H9 (cell line): ENCODE measurements at regions not wholly inside any gene's neighbourhood (a gene's known extent, or its start where the extent isn't known, plus 50 kb on each side); places are given as distances from the start of the nearest gene placed in this dataset.

Experiments used
- DNase-seq: peaks from one replicate; pipeline ENCODE4 v3.0.0-alpha.2; 2017
- H2AFZ ChIP-seq: one replicate; pipeline ENCODE4 v1.6.1; 2013; ENCODE audit warnings: mild to moderate bottlenecking, low read length, control low read depth, moderate library complexity
- H2AK5ac ChIP-seq: 2 replicates; pipeline ENCODE4 v1.6.1; 2013; ENCODE audit warnings: low read length, control low read depth, mixed read lengths; ENCODE audit not compliant: insufficient read length
- H2BK120ac ChIP-seq: one replicate; pipeline ENCODE4 v1.6.1; 2013; ENCODE audit warnings: low read depth, mild to moderate bottlenecking, low read length, control low read depth, inconsistent platforms; ENCODE audit not compliant: poor library complexity, severe bottlenecking
- H2BK12ac ChIP-seq: 2 replicates; pipeline ENCODE4 v1.6.1; 2013; ENCODE audit warnings: low read length, control low read depth, mixed read lengths, low read depth; ENCODE audit not compliant: insufficient read length
- H2BK15ac ChIP-seq: 2 replicates; pipeline ENCODE4 v1.6.1; 2013; ENCODE audit warnings: low read depth, low read length, control low read depth
- H2BK20ac ChIP-seq: one replicate; pipeline ENCODE4 v1.6.1; 2013; ENCODE audit warnings: low read depth, mild to moderate bottlenecking, low read length, control low read depth, inconsistent platforms; ENCODE audit not compliant: poor library complexity, severe bottlenecking
- H2BK5ac ChIP-seq: 2 replicates; pipeline ENCODE4 v1.6.1; 2013; ENCODE audit warnings: low read length, control low read depth, mixed read lengths; ENCODE audit not compliant: insufficient read length
- H3K14ac ChIP-seq: 2 replicates; pipeline ENCODE4 v1.6.1; 2013; ENCODE audit warnings: low read length, control low read depth; ENCODE audit not compliant: insufficient read depth
- H3K18ac ChIP-seq: 2 replicates; pipeline ENCODE4 v1.6.1; 2013; ENCODE audit warnings: low read depth, mild to moderate bottlenecking, mixed read lengths, low read length, control low read depth; ENCODE audit not compliant: insufficient read length
- H3K23ac ChIP-seq: 2 replicates; pipeline ENCODE4 v1.6.1; 2013; ENCODE audit warnings: low read length, control low read depth, mixed read lengths, low read depth; ENCODE audit not compliant: insufficient read length
- H3K23me2 ChIP-seq: 2 replicates; pipeline ENCODE4 v1.6.1; 2013; ENCODE audit warnings: low read depth, mild to moderate bottlenecking, mixed read lengths, low read length, control low read depth; ENCODE audit not compliant: insufficient read length, poor library complexity, severe bottlenecking
- H3K27ac ChIP-seq: 2 replicates; pipeline ENCODE4 v1.5.1; 2013; ENCODE audit warnings: low read length, control low read depth, mixed read lengths, low read depth; ENCODE audit not compliant: insufficient read length
- H3K27me3 ChIP-seq: 2 replicates; pipeline ENCODE4 v1.6.1; 2013; ENCODE audit warnings: low read length, control low read depth, inconsistent platforms; ENCODE audit not compliant: insufficient read depth
- H3K4ac ChIP-seq: 2 replicates; pipeline ENCODE4 v1.6.1; 2013; ENCODE audit warnings: low read depth, mild to moderate bottlenecking, control low read depth, inconsistent platforms, low read length, moderate library complexity
- H3K4me1 ChIP-seq: 2 replicates; pipeline ENCODE4 v1.6.1; 2013; ENCODE audit warnings: low read length, control low read depth, inconsistent platforms; ENCODE audit not compliant: insufficient read depth
- H3K4me2 ChIP-seq: 2 replicates; pipeline ENCODE4 v1.6.1; 2013; ENCODE audit warnings: low read length, control low read depth, mixed read lengths; ENCODE audit not compliant: insufficient read length, insufficient read depth
- H3K56ac ChIP-seq: 2 replicates; pipeline ENCODE4 v1.6.1; 2013; ENCODE audit warnings: low read depth, mild to moderate bottlenecking, mixed read lengths, low read length, control low read depth; ENCODE audit not compliant: insufficient read length
- H3K79me1 ChIP-seq: 2 replicates; pipeline ENCODE4 v1.6.1; 2013; ENCODE audit warnings: low read depth, mild to moderate bottlenecking, moderate library complexity, low read length, control low read depth, inconsistent platforms; ENCODE audit not compliant: insufficient read depth, poor library complexity, severe bottlenecking
- H3K79me2 ChIP-seq: 2 replicates; pipeline ENCODE4 v1.6.1; 2013; ENCODE audit warnings: low read length, control low read depth, inconsistent platforms; ENCODE audit not compliant: insufficient read depth
- H3K9ac ChIP-seq: 2 replicates; pipeline ENCODE4 v1.6.1; 2013; ENCODE audit warnings: low read length, control low read depth, mixed read lengths; ENCODE audit not compliant: insufficient read length; ENCODE audit errors: extremely low read depth
- H3K9me3 ChIP-seq: one replicate; pipeline ENCODE4 v1.6.1; 2013; ENCODE audit warnings: low read depth, low read length, inconsistent platforms; ENCODE audit not compliant: control insufficient read depth
- H3T11ph ChIP-seq: one replicate; pipeline ENCODE4 v1.6.1; 2013; ENCODE audit warnings: mild to moderate bottlenecking, low read length, control low read depth, inconsistent platforms
- H4K20me1 ChIP-seq: one replicate; pipeline ENCODE4 v1.6.1; 2013; ENCODE audit not compliant: control insufficient read depth, insufficient read length, insufficient read depth
- H4K5ac ChIP-seq: 2 replicates; pipeline ENCODE4 v1.6.1; 2013; ENCODE audit warnings: low read depth, mild to moderate bottlenecking, mixed read lengths, low read length, control low read depth; ENCODE audit not compliant: insufficient read length
- H4K8ac ChIP-seq: replicated peaks from 2 replicates; pipeline ENCODE4 v1.6.1; 2013; ENCODE audit warnings: low read length, control low read depth, mixed read lengths, low read depth; ENCODE audit not compliant: insufficient read length
- H4K91ac ChIP-seq: 2 replicates; pipeline ENCODE4 v1.6.1; 2013; ENCODE audit warnings: low read depth, mild to moderate bottlenecking, moderate library complexity, mixed read lengths, low read length, control low read depth; ENCODE audit not compliant: insufficient read length
- H3K27ac Mint-ChIP-seq, 3 experiments: 2 replicates in 2 of 3; 3 replicates in 1 of 3; pipeline ENCODE4 v1.8.0; 2020 to 2021; ENCODE audit warnings: mixed read lengths in 3 of 3, mild to moderate bottlenecking in 1 of 3, moderate library complexity in 1 of 3
- H3K27me3 Mint-ChIP-seq: 2 replicates; pipeline ENCODE4 v1.8.0; 2021; ENCODE audit warnings: low read depth, mild to moderate bottlenecking, moderate library complexity, mixed read lengths
- H3K36me3 Mint-ChIP-seq, 3 experiments: 2 replicates in 2 of 3; 3 replicates in 1 of 3; pipeline ENCODE4 v1.8.0; 2020 to 2021; ENCODE audit warnings: low read depth in 3 of 3, mixed read lengths in 3 of 3; ENCODE audit not compliant: insufficient read depth in 1 of 3
- H3K4me1 Mint-ChIP-seq, 2 experiments: 2 replicates each; pipeline ENCODE4 v1.8.0; 2020; ENCODE audit warnings: mixed read lengths in 2 of 2
- H3K4me3 Mint-ChIP-seq, 2 experiments: 2 replicates in 1 of 2; 3 replicates in 1 of 2; pipeline ENCODE4 v1.8.0; 2020 to 2021; ENCODE audit warnings: mild to moderate bottlenecking in 2 of 2, mixed read lengths in 2 of 2, moderate library complexity in 1 of 2
- H3K9me3 Mint-ChIP-seq, 2 experiments: 2 replicates in 1 of 2; 3 replicates in 1 of 2; pipeline ENCODE4 v1.8.0; 2020; ENCODE audit warnings: mild to moderate bottlenecking in 2 of 2, mixed read lengths in 2 of 2, moderate library complexity in 1 of 2
- WGBS: extraction: QIAGEN DNeasy Blood & Tissue Kit; methylation state at CpG from one replicate; pipeline ENCODE4 v1.1.7; 2013; ENCODE audit warnings: missing lambda C conversion rate, low lambda C conversion rate, mixed read lengths; ENCODE audit not compliant: insufficient read length; ENCODE audit errors: extremely low coverage; 5-methylcytosine and 5-hydroxymethylcytosine counted together
- TF ChIP-seq, protein P1 (sequence below): fragments of 200-600 bp; sonication (generic); conservative IDR thresholded peaks from 3 replicates; pipeline ENCODE4 v1.8.0; 2021; ENCODE audit warnings: antibody characterized with exemption, mild to moderate bottlenecking

GRCh38 chr3:98680723-98681122, 82.4 kb upstream of the ST3GAL6 start:
- Histone ChIP-seq H4K91ac (no peak overlapping the region), H4K5ac (no peak overlapping the region), H3K79me1 (no peaks in the 10 kb centered on the region), H3K27ac (no peak overlapping the region), H2BK5ac (no peak overlapping the region), H3K4ac (no peak overlapping the region), H3T11ph (no peak overlapping the region), H2BK12ac (no peak overlapping the region), H4K8ac (no peak overlapping the region), H2AFZ (no peak overlapping the region), H2BK20ac (no peak overlapping the region), H3K14ac (no peak overlapping the region), H3K18ac (no peak overlapping the region), H3K4me1 (no peaks in the 10 kb centered on the region), H3K56ac (no peak overlapping the region), H2BK120ac (no peak overlapping the region), H3K23me2 (no peaks in the 10 kb centered on the region), H3K79me2 (no peaks in the 10 kb centered on the region), H3K9ac (no peak overlapping the region), H4K20me1 (no peaks in the 10 kb centered on the region), H2BK15ac (no peak overlapping the region), H3K27me3 (no peaks in the 10 kb centered on the region), H3K23ac (no peak overlapping the region), H3K4me2 (no peak overlapping the region), H2AK5ac (no peak overlapping the region), H3K9me3 (no peaks in the 10 kb centered on the region)
- Mint-ChIP-seq H3K36me3 (no peaks in the 10 kb centered on the region), H3K4me3 (no peak overlapping the region), H3K27me3 (no peaks in the 10 kb centered on the region; the same call in 1 of the 2 replicates), H3K9me3 (no peaks in the 10 kb centered on the region), H3K4me1 (no peaks in the 10 kb centered on the region), H3K27ac (no peak overlapping the region)
- WGBS = no CpG with 5 or more reads among the region's 5 CpGs
- TF ChIP-seq, protein P1, sequence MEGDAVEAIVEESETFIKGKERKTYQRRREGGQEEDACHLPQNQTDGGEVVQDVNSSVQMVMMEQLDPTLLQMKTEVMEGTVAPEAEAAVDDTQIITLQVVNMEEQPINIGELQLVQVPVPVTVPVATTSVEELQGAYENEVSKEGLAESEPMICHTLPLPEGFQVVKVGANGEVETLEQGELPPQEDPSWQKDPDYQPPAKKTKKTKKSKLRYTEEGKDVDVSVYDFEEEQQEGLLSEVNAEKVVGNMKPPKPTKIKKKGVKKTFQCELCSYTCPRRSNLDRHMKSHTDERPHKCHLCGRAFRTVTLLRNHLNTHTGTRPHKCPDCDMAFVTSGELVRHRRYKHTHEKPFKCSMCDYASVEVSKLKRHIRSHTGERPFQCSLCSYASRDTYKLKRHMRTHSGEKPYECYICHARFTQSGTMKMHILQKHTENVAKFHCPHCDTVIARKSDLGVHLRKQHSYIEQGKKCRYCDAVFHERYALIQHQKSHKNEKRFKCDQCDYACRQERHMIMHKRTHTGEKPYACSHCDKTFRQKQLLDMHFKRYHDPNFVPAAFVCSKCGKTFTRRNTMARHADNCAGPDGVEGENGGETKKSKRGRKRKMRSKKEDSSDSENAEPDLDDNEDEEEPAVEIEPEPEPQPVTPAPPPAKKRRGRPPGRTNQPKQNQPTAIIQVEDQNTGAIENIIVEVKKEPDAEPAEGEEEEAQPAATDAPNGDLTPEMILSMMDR = no peak
- DNase-seq = no peak
